Suprapubic skin (tissue), 4 donors: ENCODE measurements at regions not wholly inside any gene's neighbourhood (a gene's known extent, or its start where the extent isn't known, plus 50 kb on each side); places are given as distances from the start of the nearest gene placed in this dataset.

Source experiments
- DNase-seq, 2 donors: peaks; one replicate each; pipeline ENCODE4 v3.0.0-alpha.2; 2019; ENCODE audit warnings: low spot score in 2 of 2
- H3K27ac ChIP-seq: fragments of 200-600 bp; sonication (generic); one replicate; pipeline ENCODE4 v1.5.1; 2019
- H3K27me3 ChIP-seq: fragments of 200-600 bp; sonication (generic); one replicate; pipeline ENCODE4 v1.5.1; 2019
- H3K36me3 ChIP-seq: fragments of 200-600 bp; sonication (generic); one replicate; pipeline ENCODE4 v1.5.1; 2019
- H3K4me1 ChIP-seq: fragments of 200-600 bp; sonication (generic); one replicate; pipeline ENCODE4 v1.5.1; 2019
- H3K4me3 ChIP-seq: fragments of 200-600 bp; sonication (generic); one replicate; pipeline ENCODE4 v1.5.1; 2019; ENCODE audit warnings: mild to moderate bottlenecking
- H3K9me3 ChIP-seq: fragments of 200-600 bp; sonication (generic); one replicate; pipeline ENCODE4 v1.5.1; 2019
- CTCF ChIP-seq, 2 donors: fragments of 200-600 bp in 1 of 2; fragments of 450-650 bp in 1 of 2; sonication (generic) in 1 of 2; IDR thresholded peaks; one replicate each; pipeline ENCODE4 v1.5.1; 2016 to 2019; ENCODE audit warnings: antibody characterized with exemption in 2 of 2, mild to moderate bottlenecking in 1 of 2, moderate library complexity in 1 of 2
- EP300 ChIP-seq: sonication (generic); formaldehyde crosslinking; IDR thresholded peaks from one replicate; pipeline ENCODE4 v1.6.1; 2017; ENCODE audit warnings: antibody characterized with exemption
- POLR2A ChIP-seq, 2 donors: fragments of 450-650 bp; IDR thresholded peaks; one replicate each; pipeline ENCODE4 v1.6.1; 2017; ENCODE audit warnings: antibody characterized with exemption in 2 of 2, mild to moderate bottlenecking in 2 of 2, moderate library complexity in 2 of 2
- POLR2AphosphoS5 ChIP-seq, 3 donors: sonication (generic); formaldehyde crosslinking; IDR thresholded peaks; one replicate each; pipeline ENCODE4 v1.6.1; 2017; ENCODE audit warnings: antibody characterized with exemption in 3 of 3
- WGBS: methylation state at CpG from one replicate; pipeline ENCODE4 v1.1.5; 2018; 5-methylcytosine and 5-hydroxymethylcytosine counted together

DNA sequence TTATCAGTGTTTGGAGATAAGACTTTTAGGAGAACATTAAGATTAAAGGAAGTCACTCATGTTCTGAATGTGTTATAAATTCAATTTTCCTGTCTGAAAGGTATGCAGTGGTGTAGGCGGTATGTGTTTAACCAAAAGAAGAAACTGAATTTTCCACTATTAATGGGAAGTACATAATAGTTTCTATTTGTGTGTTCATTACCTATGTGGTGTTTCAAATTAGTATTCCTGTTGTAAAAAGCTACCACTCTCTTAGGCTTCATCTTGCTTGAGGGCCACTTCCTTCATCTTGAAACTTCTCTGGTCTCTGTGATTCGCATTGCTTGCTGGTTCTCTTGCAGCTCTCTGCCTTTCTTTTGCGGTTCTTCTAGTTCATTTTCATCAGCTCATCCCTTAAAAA, 123.4 kb downstream of the HLX start:
- no peaks in the 10 kb centered on the region for H3K4me1 ChIP-seq
- TF ChIP-seq POLR2AphosphoS5 (IDR thresholded peaks at IDR 0.05) (no peak), CTCF (IDR thresholded peaks at IDR 0.05) (no peak), EP300 (no peak), POLR2A (IDR thresholded peaks at IDR 0.05) (no peak)
- H3K9me3 ChIP-seq: no peaks in the 10 kb centered on the region
- H3K27ac ChIP-seq: no peak overlapping the region
- 95% methylated on average over 3 of the region's 3 CpGs for WGBS
- H3K4me3 ChIP-seq: no peak overlapping the region
- no peaks in the 10 kb centered on the region for H3K36me3 ChIP-seq
- H3K27me3 ChIP-seq: no peaks in the 10 kb centered on the region
- no peak for DNase-seq

- Histone ChIP-seq H3K27me3 (no peaks in the 10 kb centered on the region), H3K4me1 (no peaks in the 10 kb centered on the region), H3K4me3 (no peak overlapping the region), H3K9me3 (no peaks in the 10 kb centered on the region), H3K36me3 (no peaks in the 10 kb centered on the region), H3K27ac (no peak overlapping the region)
- DNase-seq: no peak
- WGBS: 64% methylated on average over 1 of the region's 1 CpG
- TF ChIP-seq EP300: no peak
- no peak for TF ChIP-seq POLR2AphosphoS5 (IDR thresholded peaks at IDR 0.05)
- TF ChIP-seq POLR2A (IDR thresholded peaks at IDR 0.05): no peak
Observed at GRCh38 chr1:221011145-221011544, 131.9 kb downstream of the HLX start.

DNA sequence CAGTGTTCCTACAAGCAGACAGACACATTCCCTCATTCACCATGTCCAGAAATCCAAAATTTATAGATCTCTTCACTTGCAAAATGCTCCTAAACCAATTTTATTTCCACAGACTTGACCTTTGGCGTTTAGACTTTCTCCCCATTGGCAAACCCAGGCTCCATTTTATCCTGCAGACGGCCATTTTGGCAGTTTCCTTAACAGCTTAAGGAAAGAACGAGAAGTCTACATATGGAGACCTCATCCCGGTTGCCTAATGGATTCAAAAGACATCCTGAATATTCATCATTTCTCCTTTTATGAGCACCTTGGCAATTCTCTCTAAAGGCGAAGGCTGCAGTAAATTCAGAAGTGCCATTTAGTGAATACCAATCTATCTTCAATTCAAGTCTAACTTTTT, 132.9 kb downstream of the HLX start:
- H3K27ac ChIP-seq: no peak overlapping the region
- no peak overlapping the region for H3K4me3 ChIP-seq
- no peak for TF ChIP-seq EP300
- TF ChIP-seq CTCF (IDR thresholded peaks at IDR 0.05): no peak
- TF ChIP-seq POLR2AphosphoS5 (IDR thresholded peaks at IDR 0.05): no peak
- H3K9me3 ChIP-seq: no peaks in the 10 kb centered on the region
- no peaks in the 10 kb centered on the region for H3K36me3 ChIP-seq
- WGBS: 95% methylated on average over 5 of the region's 5 CpGs
- DNase-seq: no peak
- H3K4me1 ChIP-seq: no peaks in the 10 kb centered on the region
- H3K27me3 ChIP-seq: no peaks in the 10 kb centered on the region

GRCh38 chr1:221013691-221014660, 134.7 kb downstream of the HLX start:
- Histone ChIP-seq H3K27me3 (no peaks in the 10 kb centered on the region), H3K4me1 (no peaks in the 10 kb centered on the region), H3K4me3 (no peak overlapping the region), H3K9me3 (no peaks in the 10 kb centered on the region), H3K27ac (no peak overlapping the region), H3K36me3 (no peaks in the 10 kb centered on the region)
- TF ChIP-seq POLR2A (IDR thresholded peaks at IDR 0.05) (no peak), EP300 (no peak), CTCF (IDR thresholded peaks at IDR 0.05) (no peak), POLR2AphosphoS5 (IDR thresholded peaks at IDR 0.05) (no peak)
- no peak for DNase-seq
- WGBS: 80% methylated on average over 3 of the region's 3 CpGs

DNA sequence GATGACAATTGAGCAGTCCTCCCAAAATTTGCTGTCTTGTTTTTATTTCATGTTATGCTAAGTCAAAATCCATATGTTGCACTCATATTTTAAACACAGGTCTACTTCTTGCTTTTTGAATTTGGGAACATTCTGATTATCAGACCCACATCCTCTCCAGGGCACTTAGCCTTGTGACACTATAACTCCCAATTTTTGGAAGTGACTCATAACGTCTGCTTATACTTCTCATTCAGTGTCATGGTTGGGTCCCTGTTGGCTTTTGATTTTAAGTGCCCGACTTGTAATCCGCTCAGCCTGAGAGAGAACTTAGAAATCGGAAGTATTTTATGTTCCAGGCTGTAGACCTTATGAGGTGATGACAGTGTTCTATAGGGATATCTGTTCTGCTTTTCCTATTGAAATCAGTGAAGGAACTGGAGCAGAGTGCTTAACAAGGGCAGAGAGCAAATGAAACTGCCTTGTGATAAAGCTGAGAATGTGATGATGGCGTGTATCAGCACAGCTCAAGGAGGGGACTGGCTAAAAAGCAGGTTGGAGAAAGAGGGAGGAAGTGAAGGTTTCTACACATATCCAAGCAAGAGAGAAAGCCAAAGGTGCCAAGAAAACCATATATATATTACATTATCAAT, 136.0 kb downstream of the HLX start:
- 80% methylated on average over 5 of the region's 5 CpGs for WGBS

More for the DNA sequence above, 136.0 kb downstream of the HLX start:
- TF ChIP-seq EP300: no peak
- TF ChIP-seq CTCF (IDR thresholded peaks at IDR 0.05): no peak
- TF ChIP-seq POLR2A (IDR thresholded peaks at IDR 0.05): no peak
- TF ChIP-seq POLR2AphosphoS5 (IDR thresholded peaks at IDR 0.05): no peak
- H3K27me3 ChIP-seq: no peaks in the 10 kb centered on the region
- no peak overlapping the region for H3K27ac ChIP-seq
- no peaks in the 10 kb centered on the region for H3K36me3 ChIP-seq
- H3K4me1 ChIP-seq: no peaks in the 10 kb centered on the region
- no peak for DNase-seq
- no peak overlapping the region for H3K4me3 ChIP-seq
- H3K9me3 ChIP-seq: no peaks in the 10 kb centered on the region
